Upper lobe of right lung (tissue), 1 donor: ENCODE measurements at regions not wholly inside any gene's neighbourhood (a gene's known extent, or its start where the extent isn't known, plus 50 kb on each side); places are given as distances from the start of the nearest gene placed in this dataset.

Experiments
- ATAC-seq: fragments of 200-7000 bp; cut with Tn5 transposase; one replicate; pipeline ENCODE4 v1.9.1; 2020; ENCODE audit warnings: mild to moderate bottlenecking, moderate library complexity
- DNase-seq: peaks from one replicate; pipeline ENCODE4 v3.0.0-alpha.2; 2020
- H3K27ac ChIP-seq: fragments of 200-600 bp; one replicate; pipeline ENCODE4 v1.8.0; 2022
- H3K27me3 ChIP-seq: fragments of 200-600 bp; one replicate; pipeline ENCODE4 v1.8.0; 2022; ENCODE audit warnings: mild to moderate bottlenecking
- H3K36me3 ChIP-seq: fragments of 200-600 bp; one replicate; pipeline ENCODE4 v1.8.0; 2022
- H3K4me1 ChIP-seq: fragments of 200-600 bp; one replicate; pipeline ENCODE4 v1.8.0; 2022
- H3K4me3 ChIP-seq: fragments of 200-600 bp; one replicate; pipeline ENCODE4 v1.8.0; 2022; ENCODE audit warnings: mild to moderate bottlenecking
- H3K9me3 ChIP-seq: fragments of 200-600 bp; one replicate; pipeline ENCODE4 v1.8.0; 2022
- intact Hi-C: fragments of 100-400 bp; cut with DNase I; formaldehyde crosslinking; loops from one replicate; pipeline ENCODE4 v1.11.0; 2022
- TF ChIP-seq, protein P1 (sequence below): fragments of 200-600 bp; IDR thresholded peaks from one replicate; pipeline ENCODE4 v1.8.0; 2022; ENCODE audit warnings: antibody characterized with exemption
- donor health status: DM: no; HTN: yes; CAD: no; lungs with severe emphysema.

DNA sequence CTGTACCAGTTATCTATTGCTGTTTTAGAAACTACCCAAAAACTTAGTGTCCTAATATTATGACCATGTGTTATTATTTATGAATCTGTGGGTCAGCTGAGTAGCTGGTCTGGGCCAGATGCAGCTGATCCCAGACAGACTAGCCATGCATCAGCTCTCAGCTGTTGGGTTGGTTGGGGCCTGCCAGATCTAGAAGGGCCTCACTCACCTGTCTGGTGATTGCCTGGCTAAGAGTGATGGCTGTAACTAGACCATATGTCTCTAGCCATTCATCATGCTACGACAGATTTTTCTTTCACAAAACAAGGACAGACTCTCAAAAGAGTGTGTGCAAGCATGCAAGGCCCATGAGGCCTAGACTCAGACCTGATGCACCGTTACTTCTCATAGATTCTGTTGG is 403.2 kb downstream of the SAMD5 start:
- Histone ChIP-seq H3K27me3 (no peaks in the 10 kb centered on the region), H3K9me3 (no peaks in the 10 kb centered on the region), H3K36me3 (no peaks in the 10 kb centered on the region), H3K4me1 (no peaks in the 10 kb centered on the region), H3K4me3 (no peak overlapping the region), H3K27ac (no peak overlapping the region)
- DNase-seq (no peak), ATAC-seq (no peak)
- intact Hi-C loops, result no loop called here
- TF ChIP-seq, protein P1, sequence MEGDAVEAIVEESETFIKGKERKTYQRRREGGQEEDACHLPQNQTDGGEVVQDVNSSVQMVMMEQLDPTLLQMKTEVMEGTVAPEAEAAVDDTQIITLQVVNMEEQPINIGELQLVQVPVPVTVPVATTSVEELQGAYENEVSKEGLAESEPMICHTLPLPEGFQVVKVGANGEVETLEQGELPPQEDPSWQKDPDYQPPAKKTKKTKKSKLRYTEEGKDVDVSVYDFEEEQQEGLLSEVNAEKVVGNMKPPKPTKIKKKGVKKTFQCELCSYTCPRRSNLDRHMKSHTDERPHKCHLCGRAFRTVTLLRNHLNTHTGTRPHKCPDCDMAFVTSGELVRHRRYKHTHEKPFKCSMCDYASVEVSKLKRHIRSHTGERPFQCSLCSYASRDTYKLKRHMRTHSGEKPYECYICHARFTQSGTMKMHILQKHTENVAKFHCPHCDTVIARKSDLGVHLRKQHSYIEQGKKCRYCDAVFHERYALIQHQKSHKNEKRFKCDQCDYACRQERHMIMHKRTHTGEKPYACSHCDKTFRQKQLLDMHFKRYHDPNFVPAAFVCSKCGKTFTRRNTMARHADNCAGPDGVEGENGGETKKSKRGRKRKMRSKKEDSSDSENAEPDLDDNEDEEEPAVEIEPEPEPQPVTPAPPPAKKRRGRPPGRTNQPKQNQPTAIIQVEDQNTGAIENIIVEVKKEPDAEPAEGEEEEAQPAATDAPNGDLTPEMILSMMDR, result no peak

DNA sequence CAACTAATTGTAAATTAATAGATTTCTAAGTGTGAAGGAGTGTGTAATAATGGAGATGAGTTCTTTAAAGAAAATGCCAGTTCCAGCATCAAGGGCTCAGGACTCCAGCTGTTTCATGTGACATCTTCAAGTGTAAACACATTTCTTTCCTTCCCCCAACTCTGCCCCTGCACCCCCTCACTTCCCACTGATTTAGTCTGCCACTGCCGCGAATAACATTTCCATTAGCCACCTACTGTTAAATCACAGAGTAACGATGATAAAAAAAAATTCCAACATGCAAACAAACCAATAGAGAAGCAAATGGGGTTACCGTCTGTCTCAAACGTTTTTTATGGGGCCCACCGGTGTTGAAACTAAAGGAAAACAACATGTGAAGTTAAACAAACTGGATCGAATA is 414.3 kb downstream of the SAMD5 start:
- no peaks in the 10 kb centered on the region for H3K4me1 ChIP-seq
- DNase-seq, result no peak
- H3K9me3 ChIP-seq, result no peaks in the 10 kb centered on the region
- H3K27me3 ChIP-seq, result no peaks in the 10 kb centered on the region
- H3K4me3 ChIP-seq, result no peak overlapping the region
- H3K36me3 ChIP-seq, result no peaks in the 10 kb centered on the region
- intact Hi-C loops, result no loop called here
- no peak overlapping the region for H3K27ac ChIP-seq
- TF ChIP-seq, protein P1, result no peak
- ATAC-seq, result no peak

DNA sequence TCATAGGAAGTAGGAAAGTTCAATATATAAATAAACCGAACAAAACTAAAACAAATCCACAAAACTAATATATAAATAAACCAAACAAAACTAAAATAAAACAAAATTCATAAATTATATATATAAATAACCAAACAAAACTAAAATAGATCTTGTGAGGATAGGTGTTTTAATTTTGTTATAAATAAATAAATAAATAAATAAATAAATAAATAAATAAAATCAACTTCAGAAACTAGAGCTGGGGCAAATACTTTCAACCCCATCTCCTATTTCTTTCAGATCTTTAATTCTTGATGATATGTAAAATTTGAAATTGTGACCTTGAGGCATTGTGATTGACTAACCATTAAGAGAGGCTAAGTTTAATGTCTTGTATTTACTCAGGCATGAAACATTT is 416.1 kb downstream of the SAMD5 start:
- TF ChIP-seq, protein P1, result no peak
- Histone ChIP-seq H3K27me3 (no peaks in the 10 kb centered on the region), H3K27ac (no peak overlapping the region), H3K4me3 (no peak overlapping the region), H3K36me3 (no peaks in the 10 kb centered on the region), H3K9me3 (no peaks in the 10 kb centered on the region), H3K4me1 (no peaks in the 10 kb centered on the region)
- intact Hi-C loops, result no loop called here
- no peak for DNase-seq
- no peak for ATAC-seq

DNA sequence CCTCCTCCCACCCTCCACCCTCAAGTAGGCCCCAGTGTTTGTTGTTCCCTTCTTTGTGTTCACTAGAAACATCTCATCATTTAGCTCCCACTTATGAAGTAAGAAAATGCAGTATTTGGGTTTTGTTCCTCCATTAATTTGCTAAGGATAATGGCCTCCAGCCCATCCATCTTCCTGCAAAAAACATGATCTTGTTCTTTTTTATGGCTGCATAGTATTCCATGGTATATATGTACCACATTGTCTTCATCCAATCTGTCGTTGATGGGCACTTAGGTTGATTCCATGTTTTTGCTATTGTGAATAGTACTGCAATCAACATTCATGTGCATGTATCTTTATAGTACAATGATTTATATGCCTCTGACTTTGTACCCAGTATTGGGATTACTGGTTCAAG is 416.8 kb upstream of the SASH1 start:
- Histone ChIP-seq H3K27me3 (no peaks in the 10 kb centered on the region), H3K4me1 (no peaks in the 10 kb centered on the region), H3K27ac (no peak overlapping the region), H3K4me3 (no peak overlapping the region), H3K36me3 (no peaks in the 10 kb centered on the region), H3K9me3 (no peaks in the 10 kb centered on the region)
- TF ChIP-seq, protein P1, result no peak
- no peak for DNase-seq
- no peak for ATAC-seq
- intact Hi-C loops, result no loop called here

DNA sequence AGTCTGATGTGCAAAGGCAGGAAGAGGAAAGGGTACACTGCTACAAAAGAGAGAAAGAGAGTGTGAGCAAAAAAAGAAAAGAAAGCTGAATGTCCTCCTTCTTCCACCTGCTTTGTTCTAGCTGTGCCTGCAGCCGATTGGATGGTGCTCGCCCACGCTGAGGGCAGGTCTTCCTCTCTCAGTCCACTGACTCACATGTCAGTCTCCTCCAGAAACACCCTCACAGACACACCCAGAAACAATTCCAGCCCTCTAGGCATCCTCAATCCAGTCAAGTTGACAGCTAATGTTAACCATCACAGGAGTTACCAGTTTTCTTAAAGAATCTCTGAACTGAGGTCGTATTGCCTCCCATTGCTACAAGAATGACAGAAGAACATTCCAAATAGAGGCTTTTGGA is 411.9 kb upstream of the SASH1 start:
- no peaks in the 10 kb centered on the region for H3K27me3 ChIP-seq
- TF ChIP-seq, protein P1, result no peak
- no peaks in the 10 kb centered on the region for H3K36me3 ChIP-seq
- ATAC-seq, result no peak
- H3K4me3 ChIP-seq, result no peak overlapping the region
- no peaks in the 10 kb centered on the region for H3K4me1 ChIP-seq
- DNase-seq, result no peak
- no peaks in the 10 kb centered on the region for H3K9me3 ChIP-seq
- H3K27ac ChIP-seq, result no peak overlapping the region
- intact Hi-C loops, result no loop called here

DNA sequence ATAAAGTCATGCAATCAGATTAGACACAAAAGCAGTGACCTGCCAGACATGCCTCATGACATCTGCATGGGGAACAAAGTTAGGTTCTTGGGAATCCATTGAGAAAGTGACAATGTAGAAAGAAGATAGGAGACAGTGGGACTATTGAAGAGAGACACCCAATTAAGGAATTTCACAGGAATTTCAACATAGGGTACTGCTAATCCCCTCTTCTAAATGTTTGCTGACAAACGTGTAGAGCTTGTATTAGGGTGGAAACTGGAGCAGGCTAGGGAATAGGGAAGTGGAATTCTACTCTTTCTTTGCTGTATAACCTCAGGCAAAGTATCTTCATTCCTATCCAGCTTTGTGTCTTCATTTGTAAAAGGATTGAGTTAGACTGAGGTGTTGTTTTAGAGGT is 409.4 kb upstream of the SASH1 start:
- ATAC-seq, result no peak
- DNase-seq, result no peak
- no peaks in the 10 kb centered on the region for H3K36me3 ChIP-seq
- H3K27me3 ChIP-seq, result no peaks in the 10 kb centered on the region
- TF ChIP-seq, protein P1, result no peak
- no peaks in the 10 kb centered on the region for H3K9me3 ChIP-seq
- no peak overlapping the region for H3K27ac ChIP-seq
- intact Hi-C loops, result no loop called here
- H3K4me1 ChIP-seq, result no peaks in the 10 kb centered on the region
- no peak overlapping the region for H3K4me3 ChIP-seq
